DOHH2 (cell line): ENCODE measurements at regions not wholly inside any gene's neighbourhood (a gene's known extent, or its start where the extent isn't known, plus 50 kb on each side); places are given as distances from the start of the nearest gene placed in this dataset.

Source experiments
- H3F3A ChIP-seq: fragments of 200-600 bp; sonication (generic), shearing (Covaris generic); 2 replicates; pipeline ENCODE4 v1.6.0; 2016; ENCODE audit warnings: antibody characterized with exemption, mild to moderate bottlenecking; ENCODE audit not compliant: control insufficient read depth, insufficient read depth
- H3K27ac ChIP-seq: fragments of 200-600 bp; sonication (generic); 2 replicates; pipeline ENCODE4 v1.5.1; 2014; ENCODE audit warnings: low read depth, mild to moderate bottlenecking, low read length, moderate library complexity
- H3K27me3 ChIP-seq: fragments of 200-600 bp; sonication (generic); 2 replicates; pipeline ENCODE4 v1.6.1; 2014; ENCODE audit warnings: mild to moderate bottlenecking, low read length, mixed read lengths; ENCODE audit not compliant: control insufficient read depth
- H3K36me3 ChIP-seq: fragments of 200-600 bp; sonication (generic); 2 replicates; pipeline ENCODE4 v1.6.1; 2014; ENCODE audit warnings: mild to moderate bottlenecking, low read length, moderate library complexity, mixed read lengths; ENCODE audit not compliant: control insufficient read depth
- H3K4me1 ChIP-seq: fragments of 200-600 bp; sonication (generic); 2 replicates; pipeline ENCODE4 v1.6.1; 2014; ENCODE audit warnings: mild to moderate bottlenecking, low read length, mixed read lengths; ENCODE audit not compliant: control insufficient read depth
- H3K4me2 ChIP-seq: fragments of 200-600 bp; sonication (generic); 2 replicates; pipeline ENCODE4 v1.6.0; 2014; ENCODE audit warnings: mild to moderate bottlenecking, low read length, moderate library complexity
- H3K4me3 ChIP-seq: fragments of 200-600 bp; sonication (generic); 2 replicates; pipeline ENCODE4 v1.5.1; 2014; ENCODE audit warnings: mild to moderate bottlenecking, low read length, mixed read lengths
- H3K79me2 ChIP-seq: fragments of 200-600 bp; sonication (generic); 2 replicates; pipeline ENCODE4 v1.6.1; 2014; ENCODE audit warnings: mild to moderate bottlenecking, low read length, mixed read lengths; ENCODE audit not compliant: control insufficient read depth
- H3K9me2 ChIP-seq: fragments of 200-600 bp; sonication (generic); replicated peaks from 2 replicates; pipeline ENCODE4 v1.6.1; 2014; ENCODE audit warnings: mild to moderate bottlenecking, low read length, mixed read lengths; ENCODE audit not compliant: control insufficient read depth
- H3K9me3 ChIP-seq: fragments of 200-600 bp; sonication (generic); 2 replicates; pipeline ENCODE4 v1.6.1; 2014; ENCODE audit warnings: antibody characterized with exemption, low read length, mixed read lengths; ENCODE audit not compliant: control insufficient read depth, insufficient read depth
- H4K20me1 ChIP-seq: fragments of 200-600 bp; sonication (generic); 2 replicates; pipeline ENCODE4 v1.6.0; 2014; ENCODE audit warnings: low read depth, mild to moderate bottlenecking, antibody characterized with exemption, low read length, moderate library complexity; ENCODE audit not compliant: control insufficient read depth, insufficient read depth
- EZH2phosphoT487 ChIP-seq: fragments of 200-600 bp; sonication (generic); IDR thresholded peaks from 2 replicates; pipeline ENCODE4 v1.6.1; 2017; ENCODE audit warnings: borderline replicate concordance, mild to moderate bottlenecking, antibody characterized with exemption, low read length, moderate library complexity, mixed read lengths
- TF ChIP-seq, protein P1 (sequence below): fragments of 200-600 bp; sonication (generic); IDR thresholded peaks from one replicate; pipeline ENCODE4 v1.5.1; 2014; ENCODE audit warnings: antibody characterized with exemption, mild to moderate bottlenecking, low read depth, low read length; ENCODE audit not compliant: poor library complexity, severe bottlenecking

DNA sequence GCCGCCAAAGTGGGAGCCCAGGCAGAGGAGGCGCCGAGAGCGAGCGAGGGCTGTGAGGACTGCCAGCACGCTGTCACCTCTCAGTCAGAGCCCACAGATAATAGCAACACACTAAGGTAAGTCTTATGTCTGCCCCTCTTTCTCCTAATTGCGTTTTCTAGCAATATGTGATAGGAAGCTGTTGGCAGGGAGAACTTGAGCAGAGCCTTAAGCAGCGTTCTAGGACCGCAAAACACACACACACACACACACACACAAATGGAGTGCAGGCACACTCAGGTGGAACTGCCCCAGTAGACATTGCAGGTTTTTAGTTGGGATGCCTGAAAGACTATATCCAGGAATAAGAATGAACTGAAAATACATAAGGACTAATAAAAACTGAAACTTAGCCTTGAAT is 1188.5 kb downstream of the NXPH1 start:
- H3K4me3 ChIP-seq, result no peak overlapping the region
- no peaks in the 10 kb centered on the region for H3K9me2 ChIP-seq
- H3K36me3 ChIP-seq, result no peaks in the 10 kb centered on the region
- H3K27ac ChIP-seq, result no peak overlapping the region
- H3K4me1 ChIP-seq, result no peaks in the 10 kb centered on the region
- no peaks in the 10 kb centered on the region for H4K20me1 ChIP-seq
- no peak overlapping the region for H3K4me2 ChIP-seq
- TF ChIP-seq, protein P1, sequence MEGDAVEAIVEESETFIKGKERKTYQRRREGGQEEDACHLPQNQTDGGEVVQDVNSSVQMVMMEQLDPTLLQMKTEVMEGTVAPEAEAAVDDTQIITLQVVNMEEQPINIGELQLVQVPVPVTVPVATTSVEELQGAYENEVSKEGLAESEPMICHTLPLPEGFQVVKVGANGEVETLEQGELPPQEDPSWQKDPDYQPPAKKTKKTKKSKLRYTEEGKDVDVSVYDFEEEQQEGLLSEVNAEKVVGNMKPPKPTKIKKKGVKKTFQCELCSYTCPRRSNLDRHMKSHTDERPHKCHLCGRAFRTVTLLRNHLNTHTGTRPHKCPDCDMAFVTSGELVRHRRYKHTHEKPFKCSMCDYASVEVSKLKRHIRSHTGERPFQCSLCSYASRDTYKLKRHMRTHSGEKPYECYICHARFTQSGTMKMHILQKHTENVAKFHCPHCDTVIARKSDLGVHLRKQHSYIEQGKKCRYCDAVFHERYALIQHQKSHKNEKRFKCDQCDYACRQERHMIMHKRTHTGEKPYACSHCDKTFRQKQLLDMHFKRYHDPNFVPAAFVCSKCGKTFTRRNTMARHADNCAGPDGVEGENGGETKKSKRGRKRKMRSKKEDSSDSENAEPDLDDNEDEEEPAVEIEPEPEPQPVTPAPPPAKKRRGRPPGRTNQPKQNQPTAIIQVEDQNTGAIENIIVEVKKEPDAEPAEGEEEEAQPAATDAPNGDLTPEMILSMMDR, result no peak
- no peak for TF ChIP-seq EZH2phosphoT487
- H3F3A ChIP-seq, result no peaks in the 10 kb centered on the region
- no peaks in the 10 kb centered on the region for H3K9me3 ChIP-seq
- H3K79me2 ChIP-seq, result no peaks in the 10 kb centered on the region
- no peaks in the 10 kb centered on the region for H3K27me3 ChIP-seq

- Histone ChIP-seq H3K27me3 (no peaks in the 10 kb centered on the region), H3K4me3 (no peak overlapping the region), H3K27ac (no peak overlapping the region), H3F3A (no peaks in the 10 kb centered on the region), H3K9me3 (no peaks in the 10 kb centered on the region), H4K20me1 (no peaks in the 10 kb centered on the region), H3K79me2 (no peaks in the 10 kb centered on the region), H3K4me2 (no peak overlapping the region), H3K4me1 (no peaks in the 10 kb centered on the region), H3K9me2 (no peaks in the 10 kb centered on the region), H3K36me3 (no peaks in the 10 kb centered on the region)
- no peak for TF ChIP-seq EZH2phosphoT487
- TF ChIP-seq, protein P1, result no peak
Measured at GRCh38 chr7:9625953-9626352, 1192.5 kb downstream of the NXPH1 start.

DNA sequence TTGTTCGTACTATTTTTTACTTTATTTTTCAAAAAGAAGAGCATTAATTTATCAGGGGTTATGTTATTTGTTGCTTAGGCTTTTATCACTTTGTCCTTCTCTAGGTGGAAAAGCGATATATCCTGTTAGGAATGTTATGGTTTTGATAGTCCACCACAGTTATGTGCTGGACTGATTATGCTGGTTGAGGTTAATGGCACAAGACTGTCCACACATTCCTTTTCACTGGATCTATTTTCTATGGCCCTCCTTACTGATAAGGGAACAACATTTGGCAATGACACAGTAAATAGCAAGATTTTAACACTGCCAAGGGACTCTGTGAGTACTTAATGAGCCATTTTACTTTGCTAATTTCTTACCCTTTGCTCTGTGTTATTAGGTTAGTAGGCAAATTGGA is 1212.3 kb downstream of the NXPH1 start:
- Histone ChIP-seq H3F3A (no peaks in the 10 kb centered on the region), H3K4me3 (no peak overlapping the region), H3K79me2 (no peaks in the 10 kb centered on the region), H3K27me3 (no peaks in the 10 kb centered on the region), H3K36me3 (no peaks in the 10 kb centered on the region), H3K4me1 (no peaks in the 10 kb centered on the region), H3K9me2 (no peaks in the 10 kb centered on the region), H3K4me2 (no peak overlapping the region), H4K20me1 (no peaks in the 10 kb centered on the region), H3K27ac (no peak overlapping the region), H3K9me3 (no peaks in the 10 kb centered on the region)
- no peak for TF ChIP-seq EZH2phosphoT487
- TF ChIP-seq, protein P1, result no peak

DNA sequence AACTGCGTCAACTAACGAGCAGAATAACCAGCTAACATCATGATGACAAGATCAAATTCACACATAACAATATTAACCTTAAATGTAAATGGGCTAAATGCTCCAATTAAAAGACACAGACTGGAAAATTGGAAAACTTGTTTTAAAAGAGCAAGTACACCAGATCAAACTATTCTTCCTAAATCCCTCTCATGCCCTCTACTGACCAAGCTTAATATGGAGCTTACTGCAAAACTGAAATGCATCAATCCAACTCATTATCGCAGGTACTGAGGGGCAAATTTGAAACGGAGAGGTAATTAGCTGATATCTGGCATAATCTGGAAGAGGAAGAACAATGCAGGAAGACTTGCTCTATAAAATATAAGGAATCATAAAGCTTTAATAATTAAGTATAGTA is 1223.8 kb downstream of the NXPH1 start:
- TF ChIP-seq EZH2phosphoT487, result no peak
- TF ChIP-seq, protein P1, result no peak
- H3K4me2 ChIP-seq, result no peak overlapping the region
- no peak overlapping the region for H3K27ac ChIP-seq
- no peaks in the 10 kb centered on the region for H3K4me1 ChIP-seq
- H3F3A ChIP-seq, result no peaks in the 10 kb centered on the region
- H3K4me3 ChIP-seq, result no peak overlapping the region
- no peaks in the 10 kb centered on the region for H3K79me2 ChIP-seq
- no peaks in the 10 kb centered on the region for H3K27me3 ChIP-seq
- no peaks in the 10 kb centered on the region for H4K20me1 ChIP-seq
- H3K9me3 ChIP-seq, result no peaks in the 10 kb centered on the region
- no peaks in the 10 kb centered on the region for H3K9me2 ChIP-seq
- H3K36me3 ChIP-seq, result no peaks in the 10 kb centered on the region
